Posterior cingulate gyrus (tissue), 11 donors: ENCODE measurements at regions not wholly inside any gene's neighbourhood (a gene's known extent, or its start where the extent isn't known, plus 50 kb on each side); places are given as distances from the start of the nearest gene placed in this dataset.
"Not testable (repeated sequence)": the region's sequence is repeated elsewhere in the genome, so short reads cannot be mapped to it uniquely, and the experiment has no call there.

Experiments
- DNase-seq, 10 donors: peaks; one replicate each; pipeline versions ENCODE4 v3.0.0 to v3.0.0-alpha.2; 2020 to 2021; ENCODE audit warnings: mixed read lengths in 3 of 10
- intact Hi-C: fragments of 100-400 bp; cut with DNase I; formaldehyde crosslinking; loops from one replicate; pipeline ENCODE4 v1.15.1; 2023

- DNase-seq: no peak
- intact Hi-C loops: no loop called here
These were observed 186.6 kb downstream of the TM9SF2 start for GRCh38 chr13:99687723-99688397.

DNA sequence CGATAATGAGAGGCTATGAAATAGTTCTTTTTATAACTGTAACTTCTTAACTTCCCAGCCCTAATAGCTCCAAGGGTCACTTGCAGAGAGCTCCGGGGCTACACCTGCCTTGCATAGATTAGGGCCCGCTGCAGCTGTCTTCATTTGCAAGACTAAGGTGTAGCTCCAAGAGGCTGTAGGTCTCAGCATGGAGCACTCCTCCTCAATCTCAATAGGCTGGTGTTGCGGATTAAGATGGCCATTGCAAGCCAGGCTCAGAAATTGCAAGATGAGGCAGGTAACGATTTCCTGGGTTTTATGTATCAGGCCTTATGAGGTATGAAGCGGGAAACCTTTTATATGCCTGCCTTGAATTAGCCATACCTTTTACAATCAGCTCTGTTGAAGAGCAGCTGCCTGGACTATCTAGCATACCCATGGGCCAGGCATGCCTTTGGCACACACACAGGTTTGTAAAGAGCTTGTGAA lies 185.7 kb downstream of the TM9SF2 start:
- intact Hi-C loops: no loop called here
- no peak for DNase-seq

DNA sequence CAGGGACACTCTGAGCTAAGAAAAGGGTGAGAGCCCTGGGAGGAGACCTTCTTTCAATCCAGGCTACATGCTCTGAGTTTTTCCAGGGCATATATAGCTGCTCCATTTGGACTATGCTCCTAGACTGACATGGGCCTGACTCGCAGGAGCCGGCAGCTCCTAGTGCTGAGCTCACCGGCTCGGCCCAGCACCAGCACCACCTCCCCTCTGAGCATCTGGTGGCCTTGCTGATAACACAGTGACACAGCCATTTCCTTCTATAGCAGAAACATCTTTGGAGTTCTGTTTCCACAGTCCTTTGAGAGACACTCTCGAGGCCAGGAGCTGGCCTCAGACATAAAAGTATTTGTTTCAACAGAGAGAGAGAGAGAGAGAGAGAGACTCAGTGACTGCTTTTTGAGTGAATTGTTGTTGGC lies 184.9 kb downstream of the TM9SF2 start:
- no peak for DNase-seq
- intact Hi-C loops: no loop called here

DNA sequence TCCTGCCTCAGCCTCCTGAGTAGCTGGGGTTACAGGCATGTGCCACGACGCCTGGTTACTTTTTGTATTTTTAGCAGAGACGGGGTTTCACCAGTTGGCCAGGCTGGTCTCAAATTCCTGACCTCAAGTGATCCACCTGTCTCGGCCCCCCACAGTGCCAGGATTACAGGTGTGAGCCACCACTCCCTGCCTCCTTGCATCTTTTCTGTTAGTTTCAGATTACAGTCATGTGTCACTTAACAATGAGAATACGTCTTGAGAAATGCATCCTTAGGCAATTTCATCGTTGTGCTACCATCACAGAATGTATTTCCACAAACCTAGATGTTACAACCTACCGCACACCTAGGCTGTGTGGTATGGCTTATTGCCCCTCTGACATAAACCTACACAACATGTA lies 180.4 kb downstream of the TM9SF2 start:
- intact Hi-C loops: no loop called here
- no peak for DNase-seq

GRCh38 chr13:99677116-99677951 lies 176.1 kb downstream of the TM9SF2 start:
- DNase-seq: no peak
- intact Hi-C loops: no loop called here

DNA sequence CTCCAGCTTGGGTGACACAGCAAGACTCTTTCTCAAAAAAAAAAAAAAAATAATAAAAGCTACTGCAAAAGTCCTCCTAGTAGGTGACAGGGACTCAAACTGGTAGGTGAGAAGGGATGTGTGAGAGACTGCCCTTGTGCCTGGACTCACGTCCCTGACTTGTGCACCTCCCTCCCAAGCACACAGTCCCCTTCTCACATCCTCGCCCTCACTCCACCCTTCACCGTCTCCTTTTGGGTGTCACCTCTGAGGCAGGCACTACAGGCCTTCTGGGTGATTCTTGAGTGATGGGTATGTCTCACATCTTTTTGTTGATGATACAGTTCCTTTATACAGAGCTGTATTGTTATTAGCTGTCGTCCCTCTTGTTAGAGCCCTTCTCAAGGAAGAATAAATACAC lies 170.5 kb downstream of the TM9SF2 start:
- intact Hi-C loops: no loop called here
- no peak for DNase-seq

GRCh38 chr13:99669096-99669495 lies 167.8 kb downstream of the TM9SF2 start:
- intact Hi-C loops: loop anchor here (10.0 kb wide), 1 partner anchor 426 kb away; no protein-coding TSS in a partner anchor
- not testable (repeated sequence) for DNase-seq

DNA sequence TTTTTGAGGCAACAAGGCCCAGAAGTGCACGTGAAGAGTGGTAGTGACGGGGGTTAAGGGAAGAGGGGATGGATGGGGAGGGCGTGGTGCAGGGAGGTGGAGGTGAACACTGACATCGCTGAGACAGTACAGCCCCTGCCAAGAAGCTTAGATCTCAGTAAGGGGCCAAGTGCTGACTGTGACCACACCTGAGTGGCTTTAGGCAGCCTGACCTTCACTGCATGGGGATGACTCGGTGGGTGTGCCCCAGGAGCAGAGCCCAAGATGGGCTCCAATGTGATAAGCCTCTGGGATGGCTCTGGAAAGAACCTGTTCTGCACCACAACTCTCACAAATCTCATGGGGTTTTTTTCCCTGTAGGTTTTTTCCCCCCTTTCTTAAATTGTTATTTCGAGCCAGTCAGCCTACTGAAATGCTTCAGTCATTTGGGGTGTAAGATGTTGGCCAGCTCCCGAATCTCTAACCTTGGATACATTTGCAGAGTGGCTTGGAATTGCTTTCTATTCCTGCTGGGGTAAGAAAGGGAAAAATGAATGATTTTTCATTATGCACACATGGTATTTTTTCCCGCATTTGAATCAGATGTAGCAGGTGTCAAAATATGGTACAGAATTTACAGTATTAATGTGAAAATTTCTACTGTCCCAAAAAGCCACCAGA lies 165.0 kb downstream of the TM9SF2 start:
- DNase-seq: no peak
- intact Hi-C loops: loop anchor here (10.0 kb wide), 1 partner anchor 429 kb away; no protein-coding TSS in a partner anchor

DNA sequence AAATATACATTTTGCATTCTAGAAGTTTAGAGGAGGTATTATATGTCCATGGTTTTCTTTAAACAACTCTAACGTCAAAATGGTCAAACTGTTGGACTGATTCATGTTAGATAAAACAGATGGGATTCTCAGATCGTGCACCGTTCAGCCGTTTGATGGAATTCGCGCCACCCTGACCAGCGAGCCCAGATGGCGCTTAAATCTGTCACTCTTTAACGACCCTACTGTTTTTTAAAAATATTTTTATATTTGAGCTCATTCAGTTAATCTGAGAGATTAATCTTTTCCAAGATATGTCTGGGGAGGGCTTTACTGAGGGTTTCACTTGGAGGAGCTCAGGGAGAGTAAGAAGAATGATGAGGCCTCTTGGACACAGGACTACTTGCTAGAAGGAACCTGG lies 164.4 kb downstream of the TM9SF2 start:
- intact Hi-C loops: loop anchor here (10.0 kb wide), 1 partner anchor 429 kb away; no protein-coding TSS in a partner anchor
- no peak for DNase-seq

GRCh38 chr13:99663908-99664307 lies 162.6 kb downstream of the TM9SF2 start:
- intact Hi-C loops: loop anchor here (10.0 kb wide), 1 partner anchor 431 kb away; no protein-coding TSS in a partner anchor
- DNase-seq: no peak

DNA sequence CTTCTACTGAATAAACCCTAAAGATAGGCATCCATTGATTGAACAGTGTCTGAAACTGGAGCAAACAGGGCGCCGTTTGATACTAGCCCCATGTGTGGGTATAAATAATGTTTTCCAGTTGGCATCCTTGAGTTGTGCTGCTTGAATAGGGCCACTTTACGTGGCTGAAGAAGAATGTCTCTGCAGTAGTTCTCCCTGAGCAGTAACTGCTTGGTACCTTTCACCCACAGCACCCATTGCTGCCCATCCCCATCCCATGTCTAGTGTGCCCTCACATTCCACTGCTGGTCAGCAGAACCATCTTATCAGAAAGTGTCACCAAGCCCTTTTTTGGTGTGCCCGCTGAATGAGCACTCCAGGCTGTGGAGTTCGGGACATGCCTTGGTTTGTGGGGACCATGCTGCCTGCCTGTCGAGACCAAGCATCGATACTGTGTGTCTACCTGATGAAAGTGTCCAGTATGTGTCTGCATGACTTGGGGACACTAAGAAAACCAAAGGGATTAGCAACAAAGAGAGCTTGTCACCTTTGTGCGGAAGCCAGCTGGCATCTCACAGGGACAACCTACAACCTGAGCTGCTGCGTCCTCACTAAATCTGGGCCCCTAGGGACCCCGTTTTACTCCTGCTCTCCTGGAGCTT lies 162.0 kb downstream of the TM9SF2 start:
- intact Hi-C loops: loop anchor here (10.0 kb wide), 1 partner anchor 431 kb away; no protein-coding TSS in a partner anchor
- DNase-seq: no peak

DNA sequence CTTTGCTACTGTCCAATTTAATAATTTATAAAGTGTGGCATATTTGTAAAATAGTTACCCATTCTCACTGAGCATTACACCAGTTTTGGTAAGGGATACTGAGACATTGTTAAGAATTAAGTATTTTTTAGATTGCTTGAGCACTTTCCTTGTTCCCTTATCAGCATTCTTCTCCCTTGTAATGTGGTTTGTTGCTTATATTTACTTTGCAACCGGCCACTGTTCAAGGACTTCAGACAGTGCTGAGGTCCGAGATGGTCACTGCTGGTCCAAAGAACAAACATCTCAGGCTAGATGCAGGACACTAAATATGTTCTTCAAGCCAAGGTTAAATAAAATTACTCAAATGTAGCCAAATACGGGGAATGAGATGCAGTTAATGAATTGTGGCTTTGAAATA lies 161.4 kb downstream of the TM9SF2 start:
- no peak for DNase-seq
- intact Hi-C loops: loop anchor here (10.0 kb wide), 1 partner anchor 432 kb away; no protein-coding TSS in a partner anchor

- intact Hi-C loops: loop anchor here (10.0 kb wide), 1 partner anchor 433 kb away; no protein-coding TSS in a partner anchor
- no peak for DNase-seq
These were observed 160.5 kb downstream of the TM9SF2 start for GRCh38 chr13:99661791-99662190.

- intact Hi-C loops: loop anchor here (10.0 kb wide), 2 partner anchors 435 to 1465 kb away; no protein-coding TSS in a partner anchor
- DNase-seq: no peak
These were observed 158.7 kb downstream of the TM9SF2 start for GRCh38 chr13:99659866-99660554.

DNA sequence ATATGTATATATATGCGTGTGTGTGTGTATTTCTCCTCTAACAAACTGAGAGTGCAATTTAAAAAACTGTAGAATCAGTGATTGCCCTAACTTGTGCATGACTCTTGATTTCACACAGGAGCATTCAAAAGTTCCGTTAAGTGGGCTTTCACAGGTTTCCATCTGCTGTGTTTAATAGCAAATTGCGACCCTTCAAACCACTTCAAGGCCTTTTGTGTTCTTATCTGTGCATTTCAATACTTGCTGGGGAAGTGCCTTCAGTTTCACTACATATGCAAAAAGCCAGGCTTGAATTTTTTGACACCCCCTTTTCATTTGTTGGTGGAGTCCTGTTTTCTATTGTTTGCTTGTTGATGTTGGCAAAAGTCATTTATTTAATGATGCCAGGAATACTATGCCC lies 158.0 kb downstream of the TM9SF2 start:
- intact Hi-C loops: loop anchor here (10.0 kb wide), 1 partner anchor 1466 kb away; no protein-coding TSS in a partner anchor
- DNase-seq: no peak

- peak in 8 of 10 donors; percentile 30 to 86 (median 44) for DNase-seq
- intact Hi-C loops: loop anchor here (10.0 kb wide), 1 partner anchor 1466 kb away; no protein-coding TSS in a partner anchor
These were observed 157.2 kb downstream of the TM9SF2 start for GRCh38 chr13:99658261-99658991.

DNA sequence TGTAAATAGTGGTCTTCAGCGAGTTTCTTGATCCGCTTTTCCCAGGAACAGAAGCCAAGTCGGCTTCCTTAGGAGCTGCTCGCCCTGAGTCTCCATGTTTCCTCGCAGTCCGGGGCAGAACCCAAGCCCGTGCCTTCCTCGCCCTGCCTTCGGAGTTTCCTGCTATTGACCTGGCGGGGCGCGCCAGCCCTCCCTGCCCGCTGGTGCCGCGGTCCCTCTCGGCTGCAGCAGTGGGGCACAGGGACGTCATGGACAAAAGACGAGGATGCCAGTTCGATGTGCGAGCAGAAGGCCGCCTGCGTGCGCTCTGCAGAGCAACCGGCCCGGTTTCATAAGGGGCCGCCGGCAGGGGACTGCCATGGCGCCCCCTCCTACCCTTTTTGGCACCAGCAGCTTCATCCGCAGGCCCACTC lies 156.6 kb downstream of the TM9SF2 start:
- peak in 7 of 10 donors; percentile 11 to 83 (median 37) for DNase-seq
- intact Hi-C loops: loop anchor here (10.0 kb wide), 1 partner anchor 1467 kb away; no protein-coding TSS in a partner anchor

DNA sequence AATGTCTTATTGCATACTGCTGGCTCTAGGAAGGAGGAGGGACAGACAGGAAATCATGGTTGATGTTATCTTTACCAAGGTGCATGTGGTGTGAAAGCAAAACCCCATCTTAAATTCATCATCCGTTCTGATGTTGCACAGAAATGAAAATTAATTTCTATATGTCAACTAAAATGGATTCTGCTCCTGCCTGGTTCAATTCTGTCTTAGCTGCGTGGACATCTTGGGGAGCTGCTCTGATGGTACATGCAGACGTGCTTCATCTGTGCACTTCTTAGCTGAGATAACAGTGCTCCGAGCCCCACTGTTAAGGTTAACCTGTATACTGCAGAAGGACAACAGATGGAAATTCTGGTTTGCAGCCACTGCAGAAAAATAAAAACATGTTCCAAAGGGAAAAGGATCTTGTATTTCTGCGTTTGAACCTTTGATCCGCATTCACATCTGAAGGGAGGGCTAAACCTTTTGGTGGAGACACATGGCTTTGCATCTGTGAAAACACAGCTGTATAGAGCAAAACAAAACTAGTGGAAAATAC lies 155.6 kb downstream of the TM9SF2 start:
- intact Hi-C loops: loop anchor here (1.0 to 10.0 kb wide), 3 partner anchors 577 to 1468 kb away; no protein-coding TSS in a partner anchor

More for the DNA sequence above, 155.6 kb downstream of the TM9SF2 start:
- no peak for DNase-seq
